HCT116 (cell line): ENCODE measurements at regions not wholly inside any gene's neighbourhood (a gene's known extent, or its start where the extent isn't known, plus 50 kb on each side); places are given as distances from the start of the nearest gene placed in this dataset.

Experiments
- ATAC-seq: fragments of 200-7000 bp; cut with Tn5 transposase; 2 replicates; pipeline ENCODE4 v1.9.1; 2020; ENCODE audit warnings: mild to moderate bottlenecking, moderate library complexity
- BruUV-seq: library from RNA; stranded (reverse); fragments of 400-500 nt; replicated peaks from 2 replicates; lab custom pipeline; 2021; lab: Mats Ljungman, UMichigan
- CTCF ChIA-PET: fragments of 300-600 bp; sonication (Branson Sonifier 250); formaldehyde crosslinking; loops from one replicate; lab custom pipeline; 2021; ENCODE audit warnings: antibody characterized with exemption; lab: Charles Lee
- POLR2A ChIA-PET: fragments of 300-600, 350-600 bp; sonication (Branson Sonifier 250); formaldehyde crosslinking; loops from one replicate; lab custom pipeline; 2021; ENCODE audit warnings: antibody characterized with exemption; lab: Charles Lee
- RAD21 ChIA-PET, 2 experiments: fragments of 300-600 bp; sonication (Branson Sonifier 250); formaldehyde crosslinking; loops; one replicate each; lab custom pipeline; 2023; ENCODE audit warnings: low total read pairs in 2 of 2; ENCODE audit not compliant: uncharacterized antibody in 2 of 2, unreplicated experiment in 2 of 2, low non-redundant PET in 1 of 2; lab: Charles Lee
- DNase-seq: peaks from one replicate; pipeline ENCODE4 v3.0.0-alpha.2; 2010; ENCODE audit warnings: low read depth, low spot score
- H2AFZ ChIP-seq: fragments of 200-600 bp; shearing (Covaris generic), sonication (generic); 2 replicates; pipeline ENCODE4 v1.6.1; 2017; ENCODE audit warnings: low read depth, mixed run types, mixed read lengths, antibody characterized with exemption, low read length; ENCODE audit not compliant: poor library complexity, severe bottlenecking
- H3K27ac ChIP-seq: 2 replicates; pipeline ENCODE4 v1.5.1; 2012; ENCODE audit warnings: low read depth, low read length
- H3K27me3 ChIP-seq: fragments of 200-600 bp; sonication (generic); 2 replicates; pipeline ENCODE4 v1.6.1; 2016; ENCODE audit warnings: mixed run types, low read length, mixed read lengths; ENCODE audit not compliant: insufficient read depth
- H3K36me3 ChIP-seq, 2 experiments: fragments of 200-500 bp in 1 of 2; fragments of 200-600 bp in 1 of 2; sonication (Bioruptor generic) in 1 of 2; sonication (generic) in 1 of 2; 2 replicates each; pipeline versions ENCODE4 v1.5.1 to v1.6.1; 2014 to 2016; ENCODE audit warnings: low read length in 2 of 2, inconsistent platforms in 1 of 2, mixed read lengths in 1 of 2, mixed run types in 1 of 2; ENCODE audit not compliant: insufficient read depth in 2 of 2, control insufficient read depth in 1 of 2
- H3K4me1 ChIP-seq, 2 experiments: fragments of 200-600 bp in 1 of 2; sonication (generic) in 1 of 2; 2 replicates each; pipeline versions ENCODE4 v1.5.1 to v1.6.1; 2012 to 2017; ENCODE audit warnings: low read length in 2 of 2, inconsistent platforms in 1 of 2, mild to moderate bottlenecking in 1 of 2, mixed read lengths in 1 of 2, mixed run types in 1 of 2, moderate library complexity in 1 of 2; ENCODE audit not compliant: insufficient read depth in 2 of 2, control insufficient read depth in 1 of 2
- H3K4me2 ChIP-seq: fragments of 200-600 bp; sonication (generic); 2 replicates; pipeline ENCODE4 v1.6.1; 2017; ENCODE audit warnings: mixed run types, low read length, mixed read lengths
- H3K4me3 ChIP-seq, 2 experiments: fragments of 200-600 bp in 1 of 2; sonication (generic) in 1 of 2; replicated peaks in 1 of 2; 2 replicates each; pipeline ENCODE4 v1.5.1; 2011 to 2016; ENCODE audit warnings: low read length in 2 of 2, control low read depth in 1 of 2, low read depth in 1 of 2, mild to moderate bottlenecking in 1 of 2, mixed read lengths in 1 of 2, mixed run types in 1 of 2
- H3K79me2 ChIP-seq: fragments of 200-600 bp; sonication (generic); 2 replicates; pipeline ENCODE4 v1.6.1; 2017; ENCODE audit warnings: mild to moderate bottlenecking, mixed run types, low read length, moderate library complexity, mixed read lengths; ENCODE audit not compliant: insufficient read depth
- H3K9ac ChIP-seq: fragments of 200-600 bp; sonication (generic); 2 replicates; pipeline ENCODE4 v1.6.1; 2016; ENCODE audit warnings: low read length, mixed read lengths
- H3K9me2 ChIP-seq: fragments of 200-600 bp; sonication (generic), shearing (Covaris generic); 2 replicates; pipeline ENCODE4 v1.6.1; 2017; ENCODE audit warnings: mixed run types, mild to moderate bottlenecking, moderate library complexity; ENCODE audit not compliant: insufficient read depth
- H3K9me3 ChIP-seq, 2 experiments: fragments of 200-500 bp in 1 of 2; fragments of 200-600 bp in 1 of 2; sonication (Bioruptor generic) in 1 of 2; sonication (generic) in 1 of 2; 2 replicates each; pipeline ENCODE4 v1.6.1; 2014 to 2017; ENCODE audit warnings: low read length in 2 of 2, mixed read lengths in 2 of 2, inconsistent platforms in 1 of 2, low read depth in 1 of 2, mild to moderate bottlenecking in 1 of 2, mixed run types in 1 of 2, moderate library complexity in 1 of 2; ENCODE audit not compliant: control insufficient read depth in 1 of 2, insufficient read depth in 1 of 2
- H4K20me1 ChIP-seq: fragments of 200-600 bp; sonication (generic), shearing (Covaris generic); 2 replicates; pipeline ENCODE4 v1.6.1; 2017; ENCODE audit warnings: mixed run types, mild to moderate bottlenecking, moderate library complexity; ENCODE audit not compliant: insufficient read depth
- CBX3 ChIP-seq: IDR thresholded peaks from 2 replicates; pipeline ENCODE4 v1.6.1; 2012; ENCODE audit warnings: low read depth
- ELF1 ChIP-seq: IDR thresholded peaks from 2 replicates; pipeline ENCODE4 v1.6.1; 2012; ENCODE audit warnings: low read depth, borderline replicate concordance
- EZH2phosphoT487 ChIP-seq: fragments of 200-600 bp; IDR thresholded peaks from 2 replicates; pipeline ENCODE4 v1.6.1; 2018; ENCODE audit warnings: antibody characterized with exemption, borderline replicate concordance
- MAX ChIP-seq: IDR thresholded peaks from 2 replicates; pipeline ENCODE4 v1.6.1; 2012
- RAD21 ChIP-seq: IDR thresholded peaks from 2 replicates; pipeline ENCODE4 v1.6.1; 2012; ENCODE audit warnings: low read depth, mild to moderate bottlenecking
- SIN3A ChIP-seq: IDR thresholded peaks from 2 replicates; pipeline ENCODE4 v1.6.1; 2012; ENCODE audit warnings: low read depth
- ZFX ChIP-seq: fragments of 450-650 bp; IDR thresholded peaks from 2 replicates; pipeline ENCODE4 v1.6.1; 2017
- ZNF274 ChIP-seq: fragments of 200-500 bp; sonication (Bioruptor generic); IDR thresholded peaks from 2 replicates; pipeline ENCODE4 v1.6.1; 2014; ENCODE audit warnings: mild to moderate bottlenecking, low read depth, low read length, inconsistent platforms
- intact Hi-C: fragments of 100-400 bp; cut with micrococcal nuclease; formaldehyde crosslinking; loops from 2 replicates; pipeline ENCODE4 v1.10.0; 2022
- TF ChIP-seq, protein P1 (sequence below): IDR thresholded peaks from 2 replicates; pipeline ENCODE4 v1.6.1; 2012; ENCODE audit warnings: low read depth

GRCh38 chr5:15320871-15321270 lies 179.1 kb upstream of the FBXL7 start:
- intact Hi-C loops = no loop called here
- POLR2A ChIA-PET = no interaction called here
- H3K27ac ChIP-seq = no peak overlapping the region
- no peaks in the 10 kb centered on the region for H3K4me1 ChIP-seq
- TF ChIP-seq EZH2phosphoT487 = no peak
- no peak for TF ChIP-seq MAX
- no peak for TF ChIP-seq ZFX
- TF ChIP-seq ZNF274 = no peak
- TF ChIP-seq RAD21 = no peak
- TF ChIP-seq CBX3 = no peak
- H4K20me1 ChIP-seq = no peaks in the 10 kb centered on the region
- CTCF ChIA-PET = no interaction called here
- H3K9me3 ChIP-seq = peaks cover 8 to 10% of the 10 kb centered on the region in 2 experiments; a peak in 2 of 4 replicates
- H3K4me3 ChIP-seq = no peak overlapping the region
- H2AFZ ChIP-seq = no peak overlapping the region
- DNase-seq (no peak), ATAC-seq (no peak)
- BruUV-seq = no TSS peak
- H3K79me2 ChIP-seq = no peaks in the 10 kb centered on the region
- no peaks in the 10 kb centered on the region for H3K27me3 ChIP-seq
- no peak overlapping the region for H3K9ac ChIP-seq
- no peaks in the 10 kb centered on the region for H3K9me2 ChIP-seq
- H3K36me3 ChIP-seq = no peaks in the 10 kb centered on the region
- RAD21 ChIA-PET = no interaction called here
- no peak overlapping the region for H3K4me2 ChIP-seq

DNA sequence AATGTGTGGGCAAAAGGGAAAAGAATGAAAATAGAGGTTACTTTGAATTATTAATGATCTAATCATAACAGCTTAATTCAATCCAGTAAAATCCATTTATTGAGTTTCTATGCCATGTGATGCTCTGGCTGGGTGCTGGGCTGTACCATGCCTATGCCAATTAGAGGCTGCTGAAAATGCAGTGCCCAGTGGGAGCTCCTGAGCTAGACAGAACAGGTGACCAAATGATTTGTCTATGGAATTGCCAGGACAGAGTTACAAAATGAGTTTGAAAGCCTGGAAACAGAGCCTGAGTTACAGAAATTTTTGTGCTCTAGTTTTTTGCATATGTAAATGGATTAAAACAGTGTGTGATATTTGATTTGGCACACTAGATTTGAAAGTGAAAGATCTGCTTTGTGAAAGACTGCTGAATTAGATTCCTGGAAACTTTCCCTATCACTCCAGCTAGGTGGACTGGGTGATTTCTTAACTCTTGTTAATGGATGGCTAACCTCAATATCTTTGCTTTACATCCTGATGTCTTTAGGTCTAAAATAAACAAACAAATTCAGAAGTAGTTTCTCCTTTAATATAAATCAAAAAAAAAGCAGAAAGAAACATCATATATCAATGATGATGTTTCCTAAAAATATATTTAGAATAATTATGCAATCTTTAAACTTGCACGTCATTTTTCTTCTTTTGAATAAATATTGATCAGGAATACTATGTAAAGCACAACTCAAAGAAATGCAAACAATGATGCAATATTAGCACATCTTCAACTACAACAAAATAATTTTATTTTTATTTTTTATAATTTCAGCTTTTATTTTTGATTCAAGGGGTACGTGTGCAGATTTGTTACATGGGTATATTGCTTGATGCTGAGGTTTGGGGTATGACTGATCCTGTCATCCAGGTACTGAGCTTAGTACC lies 194.8 kb upstream of the FBXL7 start:
- ATAC-seq = no peak
- Histone ChIP-seq H3K36me3 (no peaks in the 10 kb centered on the region), H3K4me2 (no peak overlapping the region), H4K20me1 (no peaks in the 10 kb centered on the region), H2AFZ (no peak overlapping the region), H3K4me3 (no peak overlapping the region), H3K4me1 (no peaks in the 10 kb centered on the region), H3K27me3 (no peaks in the 10 kb centered on the region), H3K9me2 (no peaks in the 10 kb centered on the region), H3K9ac (no peak overlapping the region), H3K9me3 (peaks cover 8 to 15% of the 10 kb centered on the region in 2 experiments; a peak in 2 of 4 replicates), H3K79me2 (no peaks in the 10 kb centered on the region), H3K27ac (no peak overlapping the region)
- TF ChIP-seq SIN3A (no peak), ELF1 (no peak)
- TF ChIP-seq, protein P1, sequence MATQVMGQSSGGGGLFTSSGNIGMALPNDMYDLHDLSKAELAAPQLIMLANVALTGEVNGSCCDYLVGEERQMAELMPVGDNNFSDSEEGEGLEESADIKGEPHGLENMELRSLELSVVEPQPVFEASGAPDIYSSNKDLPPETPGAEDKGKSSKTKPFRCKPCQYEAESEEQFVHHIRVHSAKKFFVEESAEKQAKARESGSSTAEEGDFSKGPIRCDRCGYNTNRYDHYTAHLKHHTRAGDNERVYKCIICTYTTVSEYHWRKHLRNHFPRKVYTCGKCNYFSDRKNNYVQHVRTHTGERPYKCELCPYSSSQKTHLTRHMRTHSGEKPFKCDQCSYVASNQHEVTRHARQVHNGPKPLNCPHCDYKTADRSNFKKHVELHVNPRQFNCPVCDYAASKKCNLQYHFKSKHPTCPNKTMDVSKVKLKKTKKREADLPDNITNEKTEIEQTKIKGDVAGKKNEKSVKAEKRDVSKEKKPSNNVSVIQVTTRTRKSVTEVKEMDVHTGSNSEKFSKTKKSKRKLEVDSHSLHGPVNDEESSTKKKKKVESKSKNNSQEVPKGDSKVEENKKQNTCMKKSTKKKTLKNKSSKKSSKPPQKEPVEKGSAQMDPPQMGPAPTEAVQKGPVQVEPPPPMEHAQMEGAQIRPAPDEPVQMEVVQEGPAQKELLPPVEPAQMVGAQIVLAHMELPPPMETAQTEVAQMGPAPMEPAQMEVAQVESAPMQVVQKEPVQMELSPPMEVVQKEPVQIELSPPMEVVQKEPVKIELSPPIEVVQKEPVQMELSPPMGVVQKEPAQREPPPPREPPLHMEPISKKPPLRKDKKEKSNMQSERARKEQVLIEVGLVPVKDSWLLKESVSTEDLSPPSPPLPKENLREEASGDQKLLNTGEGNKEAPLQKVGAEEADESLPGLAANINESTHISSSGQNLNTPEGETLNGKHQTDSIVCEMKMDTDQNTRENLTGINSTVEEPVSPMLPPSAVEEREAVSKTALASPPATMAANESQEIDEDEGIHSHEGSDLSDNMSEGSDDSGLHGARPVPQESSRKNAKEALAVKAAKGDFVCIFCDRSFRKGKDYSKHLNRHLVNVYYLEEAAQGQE = no peak
- ChIA-PET RAD21 (no interaction called here), POLR2A (no interaction called here), CTCF (no interaction called here)
- no peak for DNase-seq
- intact Hi-C loops = no loop called here
- BruUV-seq = no TSS peak
